K562 (cell line): ENCODE measurements at regions not wholly inside any gene's neighbourhood (a gene's known extent, or its start where the extent isn't known, plus 50 kb on each side); places are given as distances from the start of the nearest gene placed in this dataset.

Experiments used
- ATAC-seq: fragments of 200-7000 bp; cut with Tn5 transposase; 3 replicates; pipeline ENCODE4 v1.9.1; 2020; ENCODE audit warnings: moderate library complexity
- BruUV-seq: library from RNA; stranded (reverse); fragments of 400-500 nt; replicated peaks from 2 replicates; lab custom pipeline; 2021; lab: Mats Ljungman, UMichigan
- CTCF ChIA-PET: fragments of 300-600 bp; formaldehyde crosslinking; extraction: SDS; loops from one replicate; lab custom pipeline; 2021; ENCODE audit warnings: low intra/inter-chr PET ratio; lab: Yijun Ruan, JAX
- POLR2A ChIA-PET: fragments of 300-600, 350-650 bp; sonication (Branson Sonifier 250); formaldehyde crosslinking; extraction: SDS; loops from one replicate; lab custom pipeline; 2021; ENCODE audit warnings: antibody characterized with exemption, inconsistent platforms; lab: Yijun Ruan, JAX
- DNase-seq, 4 experiments: peaks; one replicate each; pipeline versions ENCODE4 v3.0.0 to v3.0.0-alpha.2; 2011 to 2018; ENCODE audit warnings: low spot score in 3 of 4, mixed read lengths in 3 of 4; ENCODE audit errors: extremely low read depth in 1 of 4
- FAIRE-seq: peaks from 2 replicates; lab custom pipeline; 2011; peaks lifted over from hg19 to GRCh38; lab: Jason Lieb, UNC
- H2AFZ ChIP-seq: 2 replicates; pipeline ENCODE4 v1.6.0; 2011; ENCODE audit warnings: low read depth, low read length, control low read depth, inconsistent platforms
- H3K27ac ChIP-seq: fragments of 200-600 bp; 3 replicates; pipeline ENCODE4 v1.8.0; 2011; ENCODE audit warnings: low read depth, mild to moderate bottlenecking, control low read depth, inconsistent platforms, low read length, moderate library complexity, mixed read lengths; ENCODE audit errors: extremely low read depth
- H3K27me3 ChIP-seq, 2 experiments: fragments of 300-600 bp in 1 of 2; 2 replicates in 1 of 2; 3 replicates in 1 of 2; pipeline versions ENCODE4 v1.6.0 to v1.8.0; 2011; ENCODE audit warnings: inconsistent platforms in 2 of 2, low read length in 2 of 2, mild to moderate bottlenecking in 1 of 2, mixed read lengths in 1 of 2, moderate library complexity in 1 of 2; ENCODE audit not compliant: control insufficient read depth in 2 of 2, insufficient read depth in 2 of 2
- H3K36me3 ChIP-seq: fragments of 300-600 bp; 3 replicates; pipeline ENCODE4 v1.8.0; 2011; ENCODE audit warnings: mild to moderate bottlenecking, low read length, inconsistent platforms; ENCODE audit not compliant: control insufficient read depth, insufficient read depth
- H3K4me1 ChIP-seq, 2 experiments: fragments of 200-600 bp in 1 of 2; replicated peaks in 1 of 2; 2 replicates in 1 of 2; 3 replicates in 1 of 2; pipeline versions ENCODE4 v1.5.1 to v1.8.0; 2011; ENCODE audit warnings: inconsistent platforms in 2 of 2, low read length in 2 of 2, mild to moderate bottlenecking in 1 of 2, mixed read lengths in 1 of 2, moderate library complexity in 1 of 2; ENCODE audit not compliant: control insufficient read depth in 2 of 2, insufficient read depth in 2 of 2
- H3K4me2 ChIP-seq: 2 replicates; pipeline ENCODE4 v1.6.1; 2011; ENCODE audit warnings: low read length, control low read depth, inconsistent platforms, mixed read lengths; ENCODE audit not compliant: insufficient read depth
- H3K4me3 ChIP-seq: fragments of 200-600 bp; sonication (generic), shearing (Covaris generic); 2 replicates; pipeline ENCODE4 v1.5.1; 2016; ENCODE audit warnings: control low read depth, inconsistent platforms
- H3K79me2 ChIP-seq: fragments of 200-600 bp; 3 replicates; pipeline ENCODE4 v1.8.0; 2011; ENCODE audit warnings: low read length, inconsistent platforms; ENCODE audit not compliant: control insufficient read depth, insufficient read depth
- H3K9ac ChIP-seq, 2 experiments: 2 replicates each; pipeline versions ENCODE4 v1.6.0 to v1.6.1; 2011; ENCODE audit warnings: low read depth in 2 of 2, low read length in 2 of 2, control low read depth in 1 of 2, inconsistent platforms in 1 of 2, mild to moderate bottlenecking in 1 of 2, mixed read lengths in 1 of 2; ENCODE audit not compliant: insufficient read depth in 1 of 2
- H3K9me1 ChIP-seq: one replicate; pipeline ENCODE4 v1.6.0; 2011; ENCODE audit warnings: inconsistent platforms, mild to moderate bottlenecking, low read length, moderate library complexity; ENCODE audit not compliant: control insufficient read depth, insufficient read depth
- H3K9me3 ChIP-seq: replicated peaks from 2 replicates; pipeline ENCODE4 v1.5.1; 2011; ENCODE audit warnings: low read depth, low read length, inconsistent platforms; ENCODE audit not compliant: control insufficient read depth, insufficient read depth
- H4K20me1 ChIP-seq: replicated peaks from 2 replicates; pipeline ENCODE4 v1.6.1; 2011; ENCODE audit warnings: low read length, inconsistent platforms, mixed read lengths; ENCODE audit not compliant: control insufficient read depth, insufficient read depth
- BRF1 ChIP-seq: IDR thresholded peaks from 3 replicates; pipeline ENCODE4 v1.6.1; 2011; ENCODE audit warnings: borderline replicate concordance, mild to moderate bottlenecking; ENCODE audit not compliant: insufficient read length; ENCODE audit errors: extremely low read depth
- CCAR2 ChIP-seq: fragments of 200-400 bp; formaldehyde crosslinking; IDR thresholded peaks from 2 replicates; pipeline ENCODE4 v1.6.1; 2017; ENCODE audit warnings: mild to moderate bottlenecking, low read depth, low read length
- CEBPB ChIP-seq: fragments of 450-650 bp; IDR thresholded peaks from 2 replicates; pipeline ENCODE4 v1.6.1; 2016; ENCODE audit warnings: missing genetic modification characterization, missing compliant biosample characterization
- CREBBP ChIP-seq: IDR thresholded peaks from one replicate; pipeline ENCODE4 v1.6.1; 2012; ENCODE audit warnings: low read depth, mild to moderate bottlenecking, control low read depth, inconsistent platforms, low read length
- DIDO1 ChIP-seq: fragments of 450-650 bp; IDR thresholded peaks from 2 replicates; pipeline ENCODE4 v1.6.1; 2016; ENCODE audit warnings: low read depth, missing biosample characterization, missing genetic modification characterization
- EP400 ChIP-seq: fragments of 450-650 bp; IDR thresholded peaks from 2 replicates; pipeline ENCODE4 v1.6.1; 2017; ENCODE audit warnings: antibody characterized with exemption, mild to moderate bottlenecking, moderate library complexity
- FIP1L1 ChIP-seq: fragments of 200-400 bp; formaldehyde crosslinking; IDR thresholded peaks from 2 replicates; pipeline ENCODE4 v1.6.1; 2018; ENCODE audit warnings: mild to moderate bottlenecking, low read depth, low read length; ENCODE audit not compliant: poor library complexity, severe bottlenecking
- GATAD2A ChIP-seq: fragments of 450-650 bp; IDR thresholded peaks from 2 replicates; pipeline ENCODE4 v1.6.1; 2017
- HNRNPH1 ChIP-seq: fragments of 200-400 bp; formaldehyde crosslinking; optimal IDR thresholded peaks from 2 replicates; pipeline ENCODE3; 2017; ENCODE audit warnings: low read depth, mild to moderate bottlenecking, low read length, moderate library complexity
- KDM5B ChIP-seq: fragments of 200-600 bp; sonication (generic); IDR thresholded peaks from 2 replicates; pipeline ENCODE4 v1.6.1; 2012; ENCODE audit warnings: low read depth, mild to moderate bottlenecking, moderate library complexity, low read length, control low read depth, inconsistent platforms; ENCODE audit not compliant: insufficient replicate concordance
- MYC ChIP-seq, 2 experiments: fragments of 250-450 bp in 1 of 2; sonication (Bioruptor Pico) in 1 of 2; IDR thresholded peaks; 2 replicates each; pipeline versions ENCODE4 v1.5.1 to v1.6.1; 2012 to 2021; ENCODE audit warnings: low read depth in 2 of 2, borderline replicate concordance in 1 of 2, improper control_type of control experiment in 1 of 2, low read length in 1 of 2, mild to moderate bottlenecking in 1 of 2, moderate library complexity in 1 of 2
- RB1 ChIP-seq: fragments of 450-650 bp; IDR thresholded peaks from 2 replicates; pipeline ENCODE4 v1.6.1; 2017; ENCODE audit warnings: low read depth, mild to moderate bottlenecking
- SIX5 ChIP-seq, 2 experiments: IDR thresholded peaks; 2 replicates each; pipeline ENCODE4 v1.6.1; 2011; ENCODE audit warnings: low read length in 2 of 2, borderline replicate concordance in 1 of 2, low read depth in 1 of 2, mild to moderate bottlenecking in 1 of 2, moderate library complexity in 1 of 2; ENCODE audit not compliant: insufficient read depth in 1 of 2
- SNRNP70 ChIP-seq: fragments of 200-400 bp; formaldehyde crosslinking; optimal IDR thresholded peaks from 2 replicates; pipeline ENCODE3; 2017; ENCODE audit warnings: low read depth, low read length
- WGBS: fragments of 100-300 bp; shearing (Covaris generic); methylation state at CpG from one replicate; pipeline ENCODE4 v1.1.6; 2016; ENCODE audit warnings: low coverage, mixed read lengths; ENCODE audit not compliant: insufficient coverage; ENCODE audit errors: missing lambda C conversion rate; 5-methylcytosine and 5-hydroxymethylcytosine counted together
- in situ Hi-C: fragments of 300-500 bp; cut with MboI; formaldehyde crosslinking; loops from 4 replicates; pipeline ENCODE4 v1.15.0; 2018; ENCODE audit warnings: inconsistent platforms, mixed read lengths
- intact Hi-C: fragments of 100-400 bp; cut with micrococcal nuclease; formaldehyde crosslinking; loops from 2 replicates; pipeline ENCODE4 v1.14.2; 2022

DNA sequence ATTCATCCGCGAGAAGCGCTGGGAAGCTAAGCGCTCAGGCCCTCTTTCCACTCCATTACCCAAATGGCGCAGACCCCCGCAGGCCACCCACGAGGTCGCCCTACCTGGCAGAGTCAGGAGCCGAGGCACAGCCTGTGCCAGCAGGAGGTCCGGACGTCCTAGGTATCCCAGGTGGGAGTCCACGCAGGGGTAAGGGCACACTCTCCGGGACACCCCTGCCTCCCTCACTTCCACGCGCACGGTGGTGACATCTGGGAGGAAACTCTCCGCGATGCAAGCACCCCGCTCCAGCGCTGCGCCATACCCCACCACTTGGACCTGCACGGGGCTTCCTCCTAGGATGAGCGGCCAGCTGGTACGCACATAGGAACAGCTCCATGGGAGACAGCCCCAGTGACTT lies 95.1 kb upstream of the ARHGEF7 start:
- BruUV-seq = no TSS peak
- FAIRE-seq = no peak

More for the DNA sequence above, 95.1 kb upstream of the ARHGEF7 start:
- H3K27ac ChIP-seq = no peak overlapping the region
- ChIA-PET CTCF (no interaction called here), POLR2A (interaction anchor here (0.6 kb wide), 1 partner anchor 1912 kb away, joined by 3 read pairs; no protein-coding TSS in a partner anchor)
- no peak overlapping the region for H3K4me3 ChIP-seq
- TF ChIP-seq RB1 (no peak), HNRNPH1 (no peak), SNRNP70 (no peak), KDM5B (no peak), MYC (IDR thresholded peaks at IDR 0.05; ENCODE audit: low read depth, low read length) (no peak), MYC (CRISPR knock-in tag; IDR thresholded peaks at IDR 0.05; ENCODE audit: borderline replicate concordance, low read depth) (no peak), CREBBP (no peak), EP400 (no peak), SIX5 (IDR thresholded peaks at IDR 0.05; ENCODE audit: borderline replicate concordance in 1 of 2, insufficient read depth in 1 of 2, low read depth in 1 of 2, low read length in 2 of 2) (no peak), BRF1 (no peak), CEBPB (tag) (no peak), DIDO1 (no peak), CCAR2 (no peak), FIP1L1 (no peak), GATAD2A (no peak)
- ATAC-seq (no peak), DNase-seq (no peak)
- H3K36me3 ChIP-seq = no peaks in the 10 kb centered on the region
- H3K9me3 ChIP-seq = 0 out of 2 replicates have a peak, but pooled peaks cover 4% of the 10 kb centered on the region
- intact Hi-C loops (no loop called here), in situ Hi-C loops (no loop called here)
- no peaks in the 10 kb centered on the region for H3K9me1 ChIP-seq
- no peaks in the 10 kb centered on the region for H4K20me1 ChIP-seq
- no peak overlapping the region for H2AFZ ChIP-seq
- H3K27me3 ChIP-seq = no peaks in the 10 kb centered on the region
- H3K79me2 ChIP-seq = no peaks in the 10 kb centered on the region
- WGBS = no CpG with 5 or more reads among the region's 24 CpGs
- peaks cover 2 to 4% of the 10 kb centered on the region in 2 experiments; a peak in 3 of 5 replicates for H3K4me1 ChIP-seq
- no peak overlapping the region for H3K4me2 ChIP-seq
- H3K9ac ChIP-seq = no peak overlapping the region
